BLaER1 (cell line): ENCODE measurements at regions not wholly inside any gene's neighbourhood (a gene's known extent, or its start where the extent isn't known, plus 50 kb on each side); places are given as distances from the start of the nearest gene placed in this dataset.

ENCODE experiments used
- H3K27ac ChIP-seq: shearing (Covaris generic); formaldehyde crosslinking; 2 replicates; pipeline ENCODE4 v1.8.1; 2022
- H3K27me3 ChIP-seq: shearing (Covaris generic); formaldehyde crosslinking; 2 replicates; pipeline ENCODE4 v1.8.1; 2022
- H3K36me3 ChIP-seq: shearing (Covaris generic); formaldehyde crosslinking; 2 replicates; pipeline ENCODE4 v1.8.1; 2022
- H3K4me1 ChIP-seq: shearing (Covaris generic); formaldehyde crosslinking; 2 replicates; pipeline ENCODE4 v1.8.1; 2022
- H3K4me2 ChIP-seq: shearing (Covaris generic); formaldehyde crosslinking; 2 replicates; pipeline ENCODE4 v1.8.1; 2022
- H3K4me3 ChIP-seq: shearing (Covaris generic); formaldehyde crosslinking; 2 replicates; pipeline ENCODE4 v1.8.1; 2022
- H3K9ac ChIP-seq: shearing (Covaris generic); formaldehyde crosslinking; 2 replicates; pipeline ENCODE4 v1.8.1; 2022
- H3K9me3 ChIP-seq: shearing (Covaris generic); formaldehyde crosslinking; 2 replicates; pipeline ENCODE4 v1.8.1; 2022
- H4K20me1 ChIP-seq: shearing (Covaris generic); formaldehyde crosslinking; 2 replicates; pipeline ENCODE4 v1.8.1; 2022
- Cebpa-rat ChIP-seq: shearing (Covaris generic); IDR thresholded peaks from 2 replicates; pipeline ENCODE4 v1.8.1; 2022

DNA sequence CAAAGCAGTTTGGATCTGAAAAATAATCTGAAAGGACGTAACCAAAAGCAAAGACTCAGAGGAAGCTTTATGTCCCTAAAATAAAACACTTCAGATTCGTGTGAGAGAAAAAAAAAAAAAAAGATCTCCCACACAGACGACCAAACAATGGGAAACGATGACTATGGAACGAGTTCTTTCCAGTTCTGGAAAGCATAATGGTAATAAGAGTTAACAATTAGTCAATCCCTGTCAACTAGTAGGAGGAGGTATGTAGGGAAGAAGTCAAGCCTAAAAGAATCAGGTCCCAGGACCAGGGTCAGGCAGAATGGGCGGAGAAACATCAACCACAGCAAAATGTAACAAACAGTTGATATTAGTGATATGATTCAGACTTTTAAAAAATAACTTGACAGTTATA is 170.3 kb upstream of the SETBP1 start:
- Histone ChIP-seq H3K27ac (no peak overlapping the region), H3K27me3 (no peaks in the 10 kb centered on the region), H3K4me2 (no peak overlapping the region), H3K36me3 (no peaks in the 10 kb centered on the region), H3K4me3 (no peak overlapping the region), H4K20me1 (no peaks in the 10 kb centered on the region), H3K9ac (no peak overlapping the region), H3K4me1 (peaks cover 28% of the 10 kb centered on the region), H3K9me3 (no peaks in the 10 kb centered on the region)
- TF ChIP-seq Cebpa-rat: no peak

DNA sequence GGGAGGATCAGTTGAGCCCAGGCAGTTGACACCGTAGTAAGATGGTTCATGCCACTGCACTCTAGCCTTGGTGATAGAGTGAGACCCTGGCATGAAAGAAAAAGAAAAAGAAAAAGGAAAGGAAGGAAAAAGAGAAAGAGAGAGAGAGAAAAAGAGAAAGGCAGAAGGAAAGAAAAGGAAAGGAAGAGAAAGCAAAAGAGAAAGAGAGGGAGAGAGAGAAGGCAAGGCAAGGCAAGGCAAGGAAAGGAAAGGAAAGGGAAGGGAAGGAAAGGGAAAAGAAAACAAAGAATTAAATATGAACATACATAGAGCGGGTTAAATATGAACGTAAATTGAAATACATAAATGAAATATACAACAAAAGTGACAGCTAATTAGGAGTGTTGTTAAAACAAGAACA is 167.5 kb upstream of the SETBP1 start:
- Histone ChIP-seq H3K36me3 (no peaks in the 10 kb centered on the region), H4K20me1 (no peaks in the 10 kb centered on the region), H3K4me3 (no peak overlapping the region), H3K27me3 (no peaks in the 10 kb centered on the region), H3K9me3 (no peaks in the 10 kb centered on the region), H3K4me2 (no peak overlapping the region), H3K9ac (no peak overlapping the region), H3K4me1 (peaks cover 11% of the 10 kb centered on the region), H3K27ac (no peak overlapping the region)
- no peak for TF ChIP-seq Cebpa-rat

DNA sequence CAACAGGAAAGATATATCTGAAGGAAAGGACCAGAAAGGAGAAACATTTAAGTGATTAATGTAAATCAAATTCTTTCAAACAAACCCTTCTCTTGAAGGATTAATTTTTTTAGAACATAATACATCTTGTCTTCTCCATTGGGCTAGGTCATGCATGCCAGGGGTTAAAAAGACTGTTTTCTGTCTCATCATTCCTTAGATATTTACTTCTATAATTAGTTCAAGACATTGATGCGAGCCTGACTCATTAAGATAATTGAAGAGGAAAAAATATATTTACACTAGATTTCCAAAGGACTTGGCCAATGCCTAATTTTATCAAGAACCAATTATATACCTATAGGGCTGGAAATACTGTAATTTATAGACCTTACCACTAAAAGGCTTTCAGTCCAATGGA is 166.6 kb upstream of the SETBP1 start:
- Histone ChIP-seq H4K20me1 (no peaks in the 10 kb centered on the region), H3K27ac (no peak overlapping the region), H3K4me2 (no peak overlapping the region), H3K4me3 (no peak overlapping the region), H3K36me3 (no peaks in the 10 kb centered on the region), H3K27me3 (no peaks in the 10 kb centered on the region), H3K9ac (no peak overlapping the region), H3K9me3 (no peaks in the 10 kb centered on the region), H3K4me1 (peaks cover 2% of the 10 kb centered on the region)
- no peak for TF ChIP-seq Cebpa-rat

DNA sequence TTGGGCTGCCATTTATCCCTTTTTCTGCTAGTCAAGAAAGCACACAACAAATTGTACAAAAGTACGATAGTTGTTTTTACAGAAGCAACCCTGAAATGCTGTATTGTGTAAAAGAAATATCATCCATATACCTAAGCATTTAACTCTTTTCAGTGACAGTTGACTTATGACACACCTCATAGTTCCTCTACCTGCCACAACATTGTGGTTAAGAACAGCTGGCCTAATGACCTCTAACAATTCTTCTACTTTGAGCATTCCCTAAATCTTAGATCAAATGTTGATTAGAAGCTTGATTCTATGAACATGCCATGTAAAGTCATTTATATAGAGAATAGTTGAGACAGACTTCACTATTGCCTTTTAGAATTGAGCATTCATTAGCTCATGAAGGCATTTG is 165.9 kb upstream of the SETBP1 start:
- Histone ChIP-seq H4K20me1 (no peaks in the 10 kb centered on the region), H3K27me3 (no peaks in the 10 kb centered on the region), H3K4me1 (no peaks in the 10 kb centered on the region), H3K9ac (no peak overlapping the region), H3K9me3 (no peaks in the 10 kb centered on the region), H3K27ac (no peak overlapping the region), H3K4me2 (no peak overlapping the region), H3K4me3 (no peak overlapping the region), H3K36me3 (no peaks in the 10 kb centered on the region)
- TF ChIP-seq Cebpa-rat: no peak

DNA sequence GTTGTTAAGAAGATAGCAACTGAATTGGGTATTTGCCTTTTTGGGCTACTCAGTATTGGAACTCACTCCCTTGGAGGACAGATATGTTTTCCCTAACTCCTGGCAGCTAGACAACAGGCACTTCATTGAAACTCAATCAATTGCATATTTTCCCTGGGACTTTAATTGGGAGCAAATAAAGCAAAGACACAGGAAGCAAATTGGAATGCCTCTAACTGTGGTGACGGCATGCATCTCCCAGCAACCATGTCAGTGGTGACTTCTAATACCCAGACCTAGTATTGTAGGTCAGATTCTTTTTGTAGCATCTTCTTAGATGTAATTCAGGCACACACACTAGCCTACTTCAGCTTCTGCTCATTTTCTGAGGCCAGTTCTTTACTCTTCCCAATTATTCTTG is 164.2 kb upstream of the SETBP1 start:
- H3K4me1 ChIP-seq: peaks cover 6% of the 10 kb centered on the region; the same call in 1 of the 2 replicates
- no peak overlapping the region for H3K27ac ChIP-seq
- TF ChIP-seq Cebpa-rat: no peak
- H3K4me2 ChIP-seq: no peak overlapping the region
- no peaks in the 10 kb centered on the region for H3K36me3 ChIP-seq
- no peak overlapping the region for H3K4me3 ChIP-seq
- H4K20me1 ChIP-seq: no peaks in the 10 kb centered on the region
- H3K27me3 ChIP-seq: no peaks in the 10 kb centered on the region
- H3K9me3 ChIP-seq: no peaks in the 10 kb centered on the region
- no peak overlapping the region for H3K9ac ChIP-seq

DNA sequence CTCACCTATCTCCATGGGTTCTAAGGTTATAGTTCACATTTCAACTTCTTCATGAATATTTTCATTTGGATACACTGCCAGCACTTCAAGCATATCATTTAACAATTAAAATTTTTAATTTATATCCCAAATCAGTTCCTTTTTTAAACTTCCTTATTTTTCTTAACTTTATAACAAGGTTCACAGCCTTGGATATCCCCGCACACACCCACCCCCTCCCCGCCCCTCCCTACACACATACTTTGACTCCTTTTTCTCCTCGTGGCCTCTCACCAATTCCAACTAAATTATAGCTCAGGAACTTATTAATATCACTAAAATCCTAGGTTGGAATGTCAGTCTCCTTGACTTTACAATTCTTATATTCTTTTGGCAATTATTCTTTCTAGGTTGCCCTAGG is 163.6 kb upstream of the SETBP1 start:
- no peak overlapping the region for H3K27ac ChIP-seq
- no peaks in the 10 kb centered on the region for H3K27me3 ChIP-seq
- no peaks in the 10 kb centered on the region for H3K36me3 ChIP-seq
- H4K20me1 ChIP-seq: no peaks in the 10 kb centered on the region
- H3K4me2 ChIP-seq: no peak overlapping the region
- no peak overlapping the region for H3K4me3 ChIP-seq
- no peak overlapping the region for H3K9ac ChIP-seq
- peaks cover 7% of the 10 kb centered on the region; the same call in 1 of the 2 replicates for H3K4me1 ChIP-seq
- no peak for TF ChIP-seq Cebpa-rat
- no peaks in the 10 kb centered on the region for H3K9me3 ChIP-seq

DNA sequence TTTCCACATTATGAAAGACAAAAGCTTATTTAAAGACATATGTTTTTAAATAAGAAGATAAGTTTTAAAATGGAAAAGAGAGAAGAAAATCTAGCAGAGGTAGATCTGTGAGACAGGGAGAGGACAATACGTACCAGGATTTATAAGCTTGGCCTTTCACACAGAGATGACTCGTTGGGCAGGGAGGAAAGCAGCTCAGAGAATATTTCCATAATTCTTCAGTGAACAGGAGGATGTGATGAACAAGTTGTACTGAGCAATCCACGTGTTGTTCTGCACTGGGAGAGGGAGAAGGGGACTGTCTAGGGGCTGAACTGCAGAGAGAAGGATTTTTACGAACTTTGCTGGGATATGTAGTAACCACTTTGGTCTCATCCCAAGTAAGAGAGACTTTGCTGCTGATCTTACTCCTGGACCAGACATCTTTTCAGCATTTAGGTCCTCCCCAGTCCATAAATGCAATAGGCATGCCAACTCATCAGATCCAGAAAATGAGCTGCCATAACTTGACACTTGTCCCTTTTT is 162.5 kb upstream of the SETBP1 start:
- no peaks in the 10 kb centered on the region for H3K36me3 ChIP-seq
- no peaks in the 10 kb centered on the region for H3K27me3 ChIP-seq
- no peak overlapping the region for H3K9ac ChIP-seq
- H3K4me2 ChIP-seq: no peak overlapping the region
- H4K20me1 ChIP-seq: no peaks in the 10 kb centered on the region
- H3K9me3 ChIP-seq: no peaks in the 10 kb centered on the region
- TF ChIP-seq Cebpa-rat: no peak
- H3K27ac ChIP-seq: no peak overlapping the region
- H3K4me1 ChIP-seq: peaks cover 7% of the 10 kb centered on the region; the same call in 1 of the 2 replicates
- H3K4me3 ChIP-seq: no peak overlapping the region

DNA sequence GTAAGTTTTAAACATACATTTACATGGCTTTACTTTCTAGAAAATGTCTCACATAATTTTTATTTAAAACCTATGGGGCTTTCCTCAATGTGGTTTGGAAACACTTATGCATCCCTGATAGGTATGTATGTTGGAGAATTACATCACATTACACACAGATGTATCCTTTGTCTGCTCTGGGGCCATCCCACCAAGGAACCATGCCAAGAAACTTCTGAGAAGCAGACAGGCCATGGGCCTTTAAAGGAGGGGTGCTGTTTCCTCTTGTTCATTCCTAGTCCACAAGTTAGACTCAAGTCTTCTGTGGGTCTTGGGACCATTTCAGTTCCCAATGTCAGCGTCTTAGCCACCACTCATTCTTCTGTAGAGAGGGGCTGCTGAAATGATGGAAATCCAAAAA is 162.0 kb upstream of the SETBP1 start:
- Histone ChIP-seq H3K9me3 (no peaks in the 10 kb centered on the region), H3K27ac (no peak overlapping the region), H3K9ac (no peak overlapping the region), H3K4me3 (no peak overlapping the region), H3K4me1 (peaks cover 7% of the 10 kb centered on the region; the same call in 1 of the 2 replicates), H3K36me3 (no peaks in the 10 kb centered on the region), H4K20me1 (no peaks in the 10 kb centered on the region), H3K27me3 (no peaks in the 10 kb centered on the region), H3K4me2 (no peak overlapping the region)
- TF ChIP-seq Cebpa-rat: no peak

DNA sequence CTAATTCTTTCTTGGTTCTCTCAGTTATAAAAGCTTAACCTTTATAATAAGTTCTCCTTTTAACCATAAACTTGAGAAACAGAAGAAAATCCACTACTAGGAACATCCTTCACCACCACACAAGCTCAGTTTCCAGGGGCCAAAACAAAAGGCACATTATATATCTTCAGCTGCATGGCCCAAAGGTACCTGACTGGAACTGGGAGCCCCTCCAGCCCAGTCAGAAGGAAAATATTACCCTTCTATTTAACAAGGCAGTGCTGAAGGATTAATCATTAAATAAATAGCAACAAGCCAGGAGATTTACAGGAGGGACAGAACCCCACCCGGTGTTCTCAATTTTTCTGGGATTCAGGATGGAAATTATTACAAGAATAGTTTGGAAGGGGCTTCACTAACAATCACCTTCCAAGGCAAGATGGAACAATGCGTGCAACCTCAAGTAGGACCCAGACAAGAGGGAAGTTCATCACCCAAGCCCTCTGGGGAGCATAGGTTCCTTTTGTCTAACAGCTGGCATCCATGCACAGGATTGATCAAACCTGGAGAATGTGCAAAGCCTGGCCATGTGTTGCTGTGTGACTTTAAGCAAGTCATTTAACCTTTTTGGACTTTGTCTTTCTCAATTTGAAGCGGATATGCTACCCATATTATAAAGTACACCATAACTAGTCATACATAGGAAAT is 159.6 kb upstream of the SETBP1 start:
- Histone ChIP-seq H3K36me3 (no peaks in the 10 kb centered on the region), H3K9me3 (no peaks in the 10 kb centered on the region), H4K20me1 (no peaks in the 10 kb centered on the region), H3K4me1 (peaks cover 7% of the 10 kb centered on the region; the same call in 1 of the 2 replicates), H3K4me3 (no peak overlapping the region), H3K27ac (no peak overlapping the region), H3K9ac (no peak overlapping the region), H3K4me2 (no peak overlapping the region), H3K27me3 (no peaks in the 10 kb centered on the region)
- no peak for TF ChIP-seq Cebpa-rat

DNA sequence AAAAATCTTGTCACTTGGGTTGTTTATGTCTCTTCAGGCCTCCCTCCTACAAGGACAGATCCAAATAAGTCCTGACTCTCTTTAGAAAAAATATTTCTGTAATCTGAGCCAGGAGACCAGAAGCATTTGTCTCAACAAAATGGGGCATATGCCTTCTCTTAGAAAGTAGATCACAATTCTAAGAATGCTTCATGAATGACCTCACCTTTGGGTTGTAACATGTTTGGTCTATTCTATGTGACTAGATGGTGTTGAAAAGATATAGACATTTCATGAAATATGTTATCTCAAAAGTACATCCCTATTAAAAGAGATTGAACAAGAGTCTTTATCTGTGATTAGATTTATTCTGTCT is 159.0 kb upstream of the SETBP1 start:
- Histone ChIP-seq H4K20me1 (no peaks in the 10 kb centered on the region), H3K27ac (no peak overlapping the region), H3K4me2 (no peak overlapping the region), H3K36me3 (no peaks in the 10 kb centered on the region), H3K4me1 (peaks cover 7% of the 10 kb centered on the region; the same call in 1 of the 2 replicates), H3K9ac (no peak overlapping the region), H3K9me3 (no peaks in the 10 kb centered on the region), H3K4me3 (no peak overlapping the region), H3K27me3 (no peaks in the 10 kb centered on the region)
- no peak for TF ChIP-seq Cebpa-rat
